ENCODE measurements at regions not wholly inside any gene's neighbourhood (a gene's known extent, or its start where the extent isn't known, plus 50 kb on each side); places are given as distances from the start of the nearest gene placed in this dataset.

- TF ChIP-seq CTCF (IDR thresholded peaks at IDR 0.05; ENCODE audit: insufficient read depth, low read length, poor library complexity, severe bottlenecking), result no peak
- no peaks in the 10 kb centered on the region for H3K36me3 ChIP-seq (ENCODE audit: control insufficient read depth, insufficient read depth, low read length)
- no peak overlapping the region for H3K4me3 ChIP-seq (ENCODE audit: low read depth, low read length)
- no peaks in the 10 kb centered on the region for H3K27me3 ChIP-seq (ENCODE audit: control insufficient read depth, insufficient read depth, low read length)
- DNase-seq (ENCODE audit: low read depth), result no peak
These were observed 523.9 kb upstream of the MGMT start for GRCh38 chr10:128943111-128943510.

- H3K27me3 ChIP-seq (ENCODE audit: control insufficient read depth, insufficient read depth, low read length), result no peaks in the 10 kb centered on the region
- no peaks in the 10 kb centered on the region for H3K36me3 ChIP-seq (ENCODE audit: control insufficient read depth, insufficient read depth, low read length)
- no peak for DNase-seq (ENCODE audit: low read depth)
- no peak for TF ChIP-seq CTCF (IDR thresholded peaks at IDR 0.05; ENCODE audit: insufficient read depth, low read length, poor library complexity, severe bottlenecking)
- no peak overlapping the region for H3K4me3 ChIP-seq (ENCODE audit: low read depth, low read length)
These were observed 521.6 kb upstream of the MGMT start for GRCh38 chr10:128945398-128945797.

GRCh38 chr10:128950159-128950915, 516.7 kb upstream of the MGMT start:
- TF ChIP-seq CTCF (IDR thresholded peaks at IDR 0.05; ENCODE audit: insufficient read depth, low read length, poor library complexity, severe bottlenecking), result no peak
- H3K4me3 ChIP-seq (ENCODE audit: low read depth, low read length), result no peak overlapping the region
- no peaks in the 10 kb centered on the region for H3K36me3 ChIP-seq (ENCODE audit: control insufficient read depth, insufficient read depth, low read length)
- no peaks in the 10 kb centered on the region for H3K27me3 ChIP-seq (ENCODE audit: control insufficient read depth, insufficient read depth, low read length)
- DNase-seq (ENCODE audit: low read depth), result no peak

- Histone ChIP-seq H3K36me3 (ENCODE audit: control insufficient read depth, insufficient read depth, low read length) (no peaks in the 10 kb centered on the region), H3K4me3 (ENCODE audit: low read depth, low read length) (no peak overlapping the region), H3K27me3 (ENCODE audit: control insufficient read depth, insufficient read depth, low read length) (no peaks in the 10 kb centered on the region)
- no peak for DNase-seq (ENCODE audit: low read depth)
- TF ChIP-seq CTCF (IDR thresholded peaks at IDR 0.05; ENCODE audit: insufficient read depth, low read length, poor library complexity, severe bottlenecking), result no peak
These were observed 516.1 kb upstream of the MGMT start for GRCh38 chr10:128950916-128951275.

GRCh38 chr10:128952856-128953255, 514.2 kb upstream of the MGMT start:
- H3K27me3 ChIP-seq (ENCODE audit: control insufficient read depth, insufficient read depth, low read length), result no peaks in the 10 kb centered on the region
- H3K4me3 ChIP-seq (ENCODE audit: low read depth, low read length), result no peak overlapping the region
- H3K36me3 ChIP-seq (ENCODE audit: control insufficient read depth, insufficient read depth, low read length), result no peaks in the 10 kb centered on the region
- no peak for DNase-seq (ENCODE audit: low read depth)
- TF ChIP-seq CTCF (IDR thresholded peaks at IDR 0.05; ENCODE audit: insufficient read depth, low read length, poor library complexity, severe bottlenecking), result no peak

GRCh38 chr10:128956149-128956548, 510.9 kb upstream of the MGMT start:
- DNase-seq (ENCODE audit: low read depth), result no peak
- Histone ChIP-seq H3K4me3 (ENCODE audit: low read depth, low read length) (no peak overlapping the region), H3K36me3 (ENCODE audit: control insufficient read depth, insufficient read depth, low read length) (no peaks in the 10 kb centered on the region), H3K27me3 (ENCODE audit: control insufficient read depth, insufficient read depth, low read length) (peaks cover 7% of the 10 kb centered on the region)
- TF ChIP-seq CTCF (IDR thresholded peaks at IDR 0.05; ENCODE audit: insufficient read depth, low read length, poor library complexity, severe bottlenecking), result no peak

Measured in kidney epithelial cell (primary cell).